GM12891 (cell line): ENCODE measurements at regions not wholly inside any gene's neighbourhood (a gene's known extent, or its start where the extent isn't known, plus 50 kb on each side); places are given as distances from the start of the nearest gene placed in this dataset.

Experiments
- POLR2A ChIP-seq: IDR thresholded peaks from 2 replicates; pipeline ENCODE4 v1.6.1; 2011; ENCODE audit warnings: low read depth, low read length, control low read depth
- POLR2AphosphoS5 ChIP-seq: IDR thresholded peaks from 2 replicates; pipeline ENCODE4 v1.6.1; 2011; ENCODE audit warnings: low read depth, low read length, control low read depth
- POU2F2 ChIP-seq: IDR thresholded peaks from 2 replicates; pipeline ENCODE4 v1.6.1; 2011; ENCODE audit warnings: low read depth, mild to moderate bottlenecking, control low read depth, low read length, moderate library complexity
- TAF1 ChIP-seq: IDR thresholded peaks from 2 replicates; pipeline ENCODE4 v1.6.1; 2011; ENCODE audit warnings: low read depth, low read length, control low read depth

DNA sequence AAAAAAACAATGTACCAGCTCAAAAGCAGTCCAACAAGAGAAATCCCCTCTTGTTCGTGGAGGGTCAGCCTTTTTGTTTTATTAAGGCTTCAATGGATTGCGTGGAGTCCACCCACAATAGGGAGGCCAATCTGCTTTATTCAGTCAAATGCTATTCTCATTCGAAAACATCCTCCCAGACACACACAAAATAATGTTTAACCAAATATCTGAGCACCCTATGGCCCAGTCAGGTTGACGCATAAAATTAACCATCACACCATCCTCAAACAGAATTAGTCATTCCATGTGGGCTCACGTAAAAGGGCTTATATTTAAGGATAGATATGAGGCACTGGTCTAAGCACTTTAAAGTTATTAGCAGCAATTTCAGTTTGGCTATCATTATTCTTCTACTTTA, 58.9 kb upstream of the DEUP1 start:
- TF ChIP-seq POLR2AphosphoS5 = no peak
- no peak for TF ChIP-seq POU2F2
- TF ChIP-seq POLR2A = no peak
- no peak for TF ChIP-seq TAF1
